NT2/D1 (cell line): ENCODE measurements at regions not wholly inside any gene's neighbourhood (a gene's known extent, or its start where the extent isn't known, plus 50 kb on each side); places are given as distances from the start of the nearest gene placed in this dataset.

Experiments
- YY1 ChIP-seq: IDR thresholded peaks from 2 replicates; pipeline ENCODE4 v1.6.1; 2011; ENCODE audit not compliant: insufficient read length, insufficient read depth
- ZNF274 ChIP-seq: IDR thresholded peaks from 2 replicates; pipeline ENCODE4 v1.6.1; 2011; ENCODE audit warnings: mild to moderate bottlenecking, low read depth, low read length

GRCh38 chr16:74020095-74020670 is 276.4 kb upstream of the PSMD7 start:
- no peak for TF ChIP-seq ZNF274
- no peak for TF ChIP-seq YY1
